ENCODE measurements at regions not wholly inside any gene's neighbourhood (a gene's known extent, or its start where the extent isn't known, plus 50 kb on each side); places are given as distances from the start of the nearest gene placed in this dataset.

GRCh38 chr3:707041-707440, 385.8 kb upstream of the CNTN6 start:
- TF ChIP-seq MXI1 (IDR thresholded peaks at IDR 0.05; ENCODE audit: borderline replicate concordance, low read depth, low read length), result no peak
- no peak for TF ChIP-seq FOXA1 (IDR thresholded peaks at IDR 0.05)
- no peak for TF ChIP-seq FOXA1 (CRISPR knock-in tag; IDR thresholded peaks at IDR 0.05)
- no peak for TF ChIP-seq GATA4 (IDR thresholded peaks at IDR 0.05; ENCODE audit: borderline replicate concordance, low read depth)
- no peak for TF ChIP-seq CTCF (CRISPR knock-in tag; IDR thresholded peaks at IDR 0.05)

Measured in HepG2 (cell line).